GM12873 (cell line): ENCODE measurements at regions not wholly inside any gene's neighbourhood (a gene's known extent, or its start where the extent isn't known, plus 50 kb on each side); places are given as distances from the start of the nearest gene placed in this dataset.

ENCODE experiments used
- TF ChIP-seq, protein P1 (sequence below): IDR thresholded peaks from 2 replicates; pipeline ENCODE4 v1.5.1; 2012; ENCODE audit warnings: low read depth, mild to moderate bottlenecking, moderate library complexity, low read length, control low read depth; ENCODE audit not compliant: insufficient read depth; ENCODE audit errors: missing control alignments

- TF ChIP-seq, protein P1, sequence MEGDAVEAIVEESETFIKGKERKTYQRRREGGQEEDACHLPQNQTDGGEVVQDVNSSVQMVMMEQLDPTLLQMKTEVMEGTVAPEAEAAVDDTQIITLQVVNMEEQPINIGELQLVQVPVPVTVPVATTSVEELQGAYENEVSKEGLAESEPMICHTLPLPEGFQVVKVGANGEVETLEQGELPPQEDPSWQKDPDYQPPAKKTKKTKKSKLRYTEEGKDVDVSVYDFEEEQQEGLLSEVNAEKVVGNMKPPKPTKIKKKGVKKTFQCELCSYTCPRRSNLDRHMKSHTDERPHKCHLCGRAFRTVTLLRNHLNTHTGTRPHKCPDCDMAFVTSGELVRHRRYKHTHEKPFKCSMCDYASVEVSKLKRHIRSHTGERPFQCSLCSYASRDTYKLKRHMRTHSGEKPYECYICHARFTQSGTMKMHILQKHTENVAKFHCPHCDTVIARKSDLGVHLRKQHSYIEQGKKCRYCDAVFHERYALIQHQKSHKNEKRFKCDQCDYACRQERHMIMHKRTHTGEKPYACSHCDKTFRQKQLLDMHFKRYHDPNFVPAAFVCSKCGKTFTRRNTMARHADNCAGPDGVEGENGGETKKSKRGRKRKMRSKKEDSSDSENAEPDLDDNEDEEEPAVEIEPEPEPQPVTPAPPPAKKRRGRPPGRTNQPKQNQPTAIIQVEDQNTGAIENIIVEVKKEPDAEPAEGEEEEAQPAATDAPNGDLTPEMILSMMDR, result no peak
Measured at GRCh38 chr3:18494251-18494650, 69.1 kb upstream of the SATB1 start.

DNA sequence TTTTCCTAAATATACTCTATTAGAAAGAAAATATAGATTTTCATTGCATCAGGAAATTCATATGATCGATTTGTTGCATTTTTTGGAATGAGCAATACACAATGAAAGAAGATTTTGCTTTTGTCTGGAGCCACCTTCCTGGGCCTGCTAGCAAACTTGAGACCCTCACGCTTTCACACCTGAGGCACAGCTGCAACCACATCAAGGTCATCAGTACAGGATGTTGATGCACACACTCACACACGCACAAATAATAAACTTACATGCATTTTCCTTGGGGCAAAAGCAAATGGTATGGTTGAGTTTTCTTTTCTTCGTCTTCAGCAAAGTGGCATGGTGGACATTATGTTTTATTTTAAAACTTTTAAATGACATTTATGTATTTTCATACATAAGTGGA is 64.8 kb upstream of the SATB1 start:
- TF ChIP-seq, protein P1, result no peak

DNA sequence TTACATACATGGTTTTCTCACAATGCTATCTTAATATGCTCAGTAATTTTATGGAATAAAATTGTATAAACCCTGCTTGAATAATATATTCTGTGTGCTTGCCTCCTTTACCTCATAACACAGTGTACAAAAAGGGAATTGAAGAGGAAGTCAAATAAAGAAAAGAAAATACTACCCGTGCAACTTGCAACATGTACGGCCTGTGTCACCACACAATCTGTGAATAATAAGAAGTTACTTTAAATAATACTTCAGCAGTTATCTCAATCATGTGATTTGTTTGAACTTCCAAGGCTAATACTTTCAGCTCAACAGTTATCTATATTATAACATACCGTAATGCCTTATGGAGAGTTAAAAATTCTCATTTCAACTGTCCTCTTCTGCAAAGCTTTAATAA is 58.1 kb upstream of the SATB1 start:
- TF ChIP-seq, protein P1, result no peak

GRCh38 chr3:18481946-18482548 is 56.9 kb upstream of the SATB1 start:
- TF ChIP-seq, protein P1, result no peak

DNA sequence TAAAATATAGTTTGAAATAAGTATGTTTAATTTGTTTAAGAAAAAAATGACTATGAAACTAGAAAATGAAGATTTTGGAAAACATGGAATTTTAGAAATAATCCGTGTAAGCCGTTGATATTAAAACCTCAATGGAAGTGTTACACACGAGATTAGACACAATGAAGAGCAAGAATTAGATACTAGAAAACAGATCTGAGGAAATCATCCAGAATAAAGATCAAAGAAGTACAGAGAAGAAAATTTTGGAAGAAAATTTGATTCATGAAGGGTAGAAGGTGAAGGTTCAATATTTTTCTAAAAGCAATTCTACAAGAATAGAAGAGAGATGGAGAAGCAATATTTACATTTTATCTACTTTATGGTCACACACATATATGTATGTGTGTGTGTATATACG is 52.5 kb upstream of the SATB1 start:
- TF ChIP-seq, protein P1, result no peak
